ENCODE measurements at regions not wholly inside any gene's neighbourhood (a gene's known extent, or its start where the extent isn't known, plus 50 kb on each side); places are given as distances from the start of the nearest gene placed in this dataset.

- no peak for DNase-seq (ENCODE audit: low read depth, low spot score)
- no peak overlapping the region for H3K4me3 ChIP-seq (ENCODE audit: low read depth, low read length)
- CTCF ChIA-PET: no interaction called here
- no peak for TF ChIP-seq CTCF (IDR thresholded peaks at IDR 0.05; ENCODE audit: insufficient read depth, low read length, missing control alignments)
- POLR2A ChIA-PET: interaction anchor here (1.0 kb wide), 1 partner anchor 12 kb away, joined by 3 read pairs; no protein-coding TSS in a partner anchor
These were observed 105.7 kb upstream of the RASSF8 start for GRCh38 chr12:25852792-25853191.

GRCh38 chr12:25853316-25854095, 105.0 kb upstream of the RASSF8 start:
- no peak for TF ChIP-seq CTCF (IDR thresholded peaks at IDR 0.05; ENCODE audit: insufficient read depth, low read length, missing control alignments)
- ChIA-PET CTCF (no interaction called here), POLR2A (interaction anchor here (0.7 to 1.0 kb wide), 2 partner anchors 13 kb away, joined by 3 to 5 read pairs; no protein-coding TSS in a partner anchor)
- no peak for DNase-seq (ENCODE audit: low read depth, low spot score)
- H3K4me3 ChIP-seq (ENCODE audit: low read depth, low read length): no peak overlapping the region

- H3K4me3 ChIP-seq (ENCODE audit: low read depth, low read length): no peak overlapping the region
- DNase-seq (ENCODE audit: low read depth, low spot score): no peak
- no peak for TF ChIP-seq CTCF (IDR thresholded peaks at IDR 0.05; ENCODE audit: insufficient read depth, low read length, missing control alignments)
- POLR2A ChIA-PET: no interaction called here
- CTCF ChIA-PET: no interaction called here
These were observed 103.5 kb upstream of the RASSF8 start for GRCh38 chr12:25854991-25855390.

GRCh38 chr12:25855716-25856115, 102.8 kb upstream of the RASSF8 start:
- ChIA-PET POLR2A (no interaction called here), CTCF (no interaction called here)
- no peak for DNase-seq (ENCODE audit: low read depth, low spot score)
- no peak overlapping the region for H3K4me3 ChIP-seq (ENCODE audit: low read depth, low read length)
- TF ChIP-seq CTCF (IDR thresholded peaks at IDR 0.05; ENCODE audit: insufficient read depth, low read length, missing control alignments): no peak

GRCh38 chr12:25859976-25860375, 98.5 kb upstream of the RASSF8 start:
- CTCF ChIA-PET: no interaction called here
- DNase-seq (ENCODE audit: low read depth, low spot score): no peak
- POLR2A ChIA-PET: no interaction called here
- no peak for TF ChIP-seq CTCF (IDR thresholded peaks at IDR 0.05; ENCODE audit: insufficient read depth, low read length, missing control alignments)
- H3K4me3 ChIP-seq (ENCODE audit: low read depth, low read length): no peak overlapping the region

- no peak for TF ChIP-seq CTCF (IDR thresholded peaks at IDR 0.05; ENCODE audit: insufficient read depth, low read length, missing control alignments)
- ChIA-PET POLR2A (no interaction called here), CTCF (no interaction called here)
- DNase-seq (ENCODE audit: low read depth, low spot score): no peak
- no peak overlapping the region for H3K4me3 ChIP-seq (ENCODE audit: low read depth, low read length)
These were observed 97.3 kb upstream of the RASSF8 start for GRCh38 chr12:25861226-25861625.
